PC-9 (cell line): ENCODE measurements at regions not wholly inside any gene's neighbourhood (a gene's known extent, or its start where the extent isn't known, plus 50 kb on each side); places are given as distances from the start of the nearest gene placed in this dataset.
"Not testable (repeated sequence)": the region's sequence is repeated elsewhere in the genome, so short reads cannot be mapped to it uniquely, and the experiment has no call there.

ENCODE experiments used
- BruUV-seq: library from RNA; stranded (reverse); fragments of 400-500 nt; replicated peaks from 2 replicates; lab custom pipeline; 2021; lab: Mats Ljungman, UMichigan
- CTCF ChIA-PET: fragments of 300-600 bp; sonication (Branson Sonifier 250); formaldehyde crosslinking; loops from one replicate; lab custom pipeline; 2022; ENCODE audit warnings: antibody characterized with exemption; lab: Charles Lee
- POLR2A ChIA-PET: fragments of 300-600 bp; sonication (Branson Sonifier 250); formaldehyde crosslinking; loops from one replicate; lab custom pipeline; 2022; ENCODE audit warnings: antibody characterized with exemption; ENCODE audit not compliant: unreplicated experiment; lab: Charles Lee
- DNase-seq, 2 experiments: peaks; one replicate each; pipeline versions ENCODE4 v3.0.0 to v3.0.0-alpha.2; 2015 to 2022; ENCODE audit warnings: mixed read lengths in 1 of 2
- H2AFZ ChIP-seq: fragments of 200-600 bp; sonication (generic); 2 replicates; pipeline ENCODE4 v1.8.1; 2017; ENCODE audit warnings: antibody characterized with exemption
- H3F3A ChIP-seq: fragments of 200-600 bp; sonication (generic); 2 replicates; pipeline ENCODE4 v1.8.1; 2017; ENCODE audit warnings: antibody characterized with exemption, mild to moderate bottlenecking, low read depth; ENCODE audit not compliant: insufficient read depth
- H3K27ac ChIP-seq: fragments of 200-600 bp; sonication (generic); 2 replicates; pipeline ENCODE4 v1.6.1; 2016; ENCODE audit warnings: mixed run types
- H3K27me3 ChIP-seq: fragments of 200-600 bp; sonication (generic); 2 replicates; pipeline ENCODE4 v1.6.1; 2016; ENCODE audit warnings: low read depth, mixed run types; ENCODE audit not compliant: insufficient read depth
- H3K36me3 ChIP-seq: fragments of 200-600 bp; sonication (generic); 2 replicates; pipeline ENCODE4 v1.6.1; 2016; ENCODE audit warnings: low read depth, mixed run types
- H3K4me1 ChIP-seq: fragments of 200-600 bp; sonication (generic); replicated peaks from 2 replicates; pipeline ENCODE4 v1.6.1; 2016; ENCODE audit warnings: mixed run types; ENCODE audit not compliant: insufficient read depth
- H3K4me2 ChIP-seq: fragments of 200-600 bp; sonication (generic); 2 replicates; pipeline ENCODE4 v1.6.1; 2017; ENCODE audit warnings: mixed run types
- H3K4me3 ChIP-seq: fragments of 200-600 bp; sonication (generic); 2 replicates; pipeline ENCODE4 v1.6.1; 2016; ENCODE audit warnings: mixed run types
- H3K79me2 ChIP-seq: fragments of 200-600 bp; sonication (generic); 2 replicates; pipeline ENCODE4 v1.6.1; 2017; ENCODE audit warnings: low read depth, mixed run types
- H3K9me2 ChIP-seq: fragments of 200-600 bp; sonication (generic); 2 replicates; pipeline ENCODE4 v1.8.1; 2017; ENCODE audit warnings: mild to moderate bottlenecking; ENCODE audit not compliant: insufficient read depth
- H3K9me3 ChIP-seq: fragments of 200-600 bp; sonication (generic); 2 replicates; pipeline ENCODE4 v1.8.1; 2016; ENCODE audit warnings: low read depth; ENCODE audit not compliant: insufficient read depth
- H4K20me1 ChIP-seq: fragments of 200-600 bp; sonication (generic); 2 replicates; pipeline ENCODE4 v1.8.1; 2017; ENCODE audit not compliant: insufficient read depth
- EZH2 ChIP-seq: fragments of 200-600 bp; sonication (generic); IDR thresholded peaks from 2 replicates; pipeline ENCODE4 v1.8.0; 2017; ENCODE audit warnings: antibody characterized with exemption, low read depth
- intact Hi-C: fragments of 100-400 bp; cut with micrococcal nuclease; formaldehyde crosslinking; loops from one replicate; pipeline ENCODE4 v1.10.0; 2022; ENCODE audit not compliant: unreplicated experiment
- TF ChIP-seq, protein P1 (sequence below): fragments of 200-600 bp; sonication (generic); conservative IDR thresholded peaks from 2 replicates; pipeline ENCODE4 v1.6.1; 2017; ENCODE audit warnings: mixed run types, antibody characterized with exemption, mild to moderate bottlenecking, moderate library complexity

DNA sequence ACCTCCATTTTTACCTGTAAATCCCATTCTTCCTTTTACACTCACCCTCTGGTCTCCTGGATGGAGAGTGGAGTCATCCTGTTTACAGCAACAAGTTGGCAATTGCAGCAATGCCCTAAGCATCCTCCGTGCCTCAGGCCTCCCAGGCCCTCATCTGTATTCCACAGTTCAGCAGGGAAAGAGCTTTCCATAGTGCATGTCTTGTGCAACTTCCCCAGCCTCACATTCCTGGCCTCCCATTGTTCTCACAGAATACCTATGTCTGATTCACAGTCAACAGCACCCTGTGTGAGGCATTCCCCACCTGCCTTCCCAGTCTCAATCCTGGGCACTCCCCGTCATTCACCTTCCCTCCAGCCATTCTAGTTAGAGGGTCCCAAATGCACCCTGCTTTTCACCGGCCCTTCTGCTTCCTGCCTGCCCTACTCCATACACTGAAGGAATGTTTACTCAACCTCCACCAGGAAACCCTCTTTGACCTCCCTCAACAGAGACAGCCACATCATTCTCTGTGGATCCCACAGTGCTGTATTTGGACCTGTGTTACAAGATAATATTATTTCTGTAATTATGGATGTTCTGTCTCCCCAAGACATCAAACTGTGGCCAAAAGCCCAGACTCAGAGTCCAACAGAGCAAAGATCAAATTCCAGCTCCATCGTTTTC, 405.7 kb downstream of the BUD13 start:
- CTCF ChIA-PET, result no interaction called here
- no TSS peak for BruUV-seq
- peaks cover 32% of the 10 kb centered on the region for H3K27me3 ChIP-seq
- no peak overlapping the region for H2AFZ ChIP-seq
- H4K20me1 ChIP-seq, result no peaks in the 10 kb centered on the region
- H3K36me3 ChIP-seq, result no peaks in the 10 kb centered on the region
- DNase-seq, result peak in 1 of 2 experiments; percentile 44
- H3K9me2 ChIP-seq, result no peaks in the 10 kb centered on the region
- TF ChIP-seq, protein P1, sequence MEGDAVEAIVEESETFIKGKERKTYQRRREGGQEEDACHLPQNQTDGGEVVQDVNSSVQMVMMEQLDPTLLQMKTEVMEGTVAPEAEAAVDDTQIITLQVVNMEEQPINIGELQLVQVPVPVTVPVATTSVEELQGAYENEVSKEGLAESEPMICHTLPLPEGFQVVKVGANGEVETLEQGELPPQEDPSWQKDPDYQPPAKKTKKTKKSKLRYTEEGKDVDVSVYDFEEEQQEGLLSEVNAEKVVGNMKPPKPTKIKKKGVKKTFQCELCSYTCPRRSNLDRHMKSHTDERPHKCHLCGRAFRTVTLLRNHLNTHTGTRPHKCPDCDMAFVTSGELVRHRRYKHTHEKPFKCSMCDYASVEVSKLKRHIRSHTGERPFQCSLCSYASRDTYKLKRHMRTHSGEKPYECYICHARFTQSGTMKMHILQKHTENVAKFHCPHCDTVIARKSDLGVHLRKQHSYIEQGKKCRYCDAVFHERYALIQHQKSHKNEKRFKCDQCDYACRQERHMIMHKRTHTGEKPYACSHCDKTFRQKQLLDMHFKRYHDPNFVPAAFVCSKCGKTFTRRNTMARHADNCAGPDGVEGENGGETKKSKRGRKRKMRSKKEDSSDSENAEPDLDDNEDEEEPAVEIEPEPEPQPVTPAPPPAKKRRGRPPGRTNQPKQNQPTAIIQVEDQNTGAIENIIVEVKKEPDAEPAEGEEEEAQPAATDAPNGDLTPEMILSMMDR, result no peak
- TF ChIP-seq EZH2, result no peak
- no peaks in the 10 kb centered on the region for H3K4me1 ChIP-seq
- H3K9me3 ChIP-seq, result no peaks in the 10 kb centered on the region
- H3K4me2 ChIP-seq, result no peak overlapping the region
- no peaks in the 10 kb centered on the region for H3F3A ChIP-seq
- intact Hi-C loops, result no loop called here
- POLR2A ChIA-PET, result no interaction called here
- no peaks in the 10 kb centered on the region for H3K79me2 ChIP-seq
- H3K27ac ChIP-seq, result no peak overlapping the region
- H3K4me3 ChIP-seq, result no peak overlapping the region

DNA sequence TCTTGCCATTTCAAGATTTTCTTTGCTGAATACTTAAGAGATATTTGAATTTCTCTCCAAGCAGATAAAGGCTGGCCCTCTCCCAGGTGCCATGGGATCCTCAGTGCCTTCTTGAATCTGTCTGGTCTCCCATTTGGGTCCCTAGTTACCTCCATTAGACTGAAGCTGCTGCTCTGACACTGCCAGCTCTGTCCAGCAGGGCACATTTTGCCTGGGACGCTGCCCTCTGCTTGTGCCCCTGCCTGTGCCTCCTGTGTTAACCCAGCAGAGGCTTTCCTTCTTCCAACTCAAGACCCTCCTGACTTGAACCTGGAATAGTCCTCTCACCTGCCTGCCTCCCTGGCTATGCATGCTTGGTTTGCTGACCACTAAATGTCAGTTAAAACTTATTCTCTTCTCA, 406.3 kb downstream of the BUD13 start:
- ChIA-PET CTCF (no interaction called here), POLR2A (no interaction called here)
- no peaks in the 10 kb centered on the region for H3K79me2 ChIP-seq
- no peak overlapping the region for H3K4me3 ChIP-seq
- H3K4me2 ChIP-seq, result no peak overlapping the region
- H3K27me3 ChIP-seq, result peaks cover 38% of the 10 kb centered on the region
- no peak for DNase-seq
- H2AFZ ChIP-seq, result no peak overlapping the region
- H3K36me3 ChIP-seq, result no peaks in the 10 kb centered on the region
- no peaks in the 10 kb centered on the region for H3K9me2 ChIP-seq
- H3K4me1 ChIP-seq, result no peaks in the 10 kb centered on the region
- no peaks in the 10 kb centered on the region for H4K20me1 ChIP-seq
- H3F3A ChIP-seq, result no peaks in the 10 kb centered on the region
- no peak overlapping the region for H3K27ac ChIP-seq
- intact Hi-C loops, result no loop called here
- H3K9me3 ChIP-seq, result no peaks in the 10 kb centered on the region
- TF ChIP-seq EZH2, result no peak
- TF ChIP-seq, protein P1, result no peak
- no TSS peak for BruUV-seq

DNA sequence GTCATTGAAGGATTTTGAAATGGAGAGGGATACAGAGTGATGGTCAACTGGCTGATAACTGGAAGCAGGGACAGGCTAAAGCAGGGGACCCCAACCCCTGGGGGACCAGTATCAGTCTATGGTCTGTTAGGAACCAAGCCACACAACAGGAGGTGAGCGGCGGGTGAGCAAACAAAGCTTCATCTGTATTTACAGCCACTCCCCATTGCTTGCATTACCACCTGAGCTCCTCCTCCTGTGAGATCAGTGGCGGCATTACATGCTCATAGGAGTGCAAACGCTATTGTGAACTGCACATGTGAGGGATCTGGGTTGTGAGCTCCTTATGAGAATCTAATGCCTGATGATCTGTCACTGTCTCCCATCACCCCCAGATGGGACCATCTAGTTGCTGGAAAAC, 407.9 kb downstream of the BUD13 start:
- H3K4me1 ChIP-seq, H3K27ac ChIP-seq, H3K36me3 ChIP-seq, H4K20me1 ChIP-seq, H3K9me2 ChIP-seq, H3K4me2 ChIP-seq, H3F3A ChIP-seq, POLR2A ChIA-PET, CTCF ChIA-PET, DNase-seq, H3K9me3 ChIP-seq, H2AFZ ChIP-seq, H3K4me3 ChIP-seq, intact Hi-C loops, H3K79me2 ChIP-seq, BruUV-seq: not testable (repeated sequence)
- H3K27me3 ChIP-seq, result peaks cover 51% of the 10 kb centered on the region

DNA sequence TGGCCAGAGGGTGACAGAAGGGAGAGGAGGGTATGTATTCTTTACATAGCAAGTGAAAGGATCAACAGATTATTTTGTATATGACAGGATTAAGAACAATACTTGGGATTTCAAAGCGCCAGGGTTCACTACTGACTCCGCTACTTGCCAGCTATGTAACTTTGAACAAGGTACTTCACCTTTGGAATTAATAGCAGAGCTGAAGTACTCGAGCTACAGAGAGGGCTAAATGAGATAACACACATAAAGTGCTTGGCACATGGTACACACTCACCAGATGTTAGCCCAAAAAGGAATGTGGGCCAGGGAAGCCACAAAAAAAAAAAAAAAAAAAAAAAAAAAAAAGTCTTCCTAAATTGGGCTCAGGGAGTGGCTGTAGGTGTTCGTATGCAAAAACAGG, 408.4 kb downstream of the BUD13 start:
- Histone ChIP-seq H3K4me3 (no peak overlapping the region), H3K4me2 (no peak overlapping the region), H3K79me2 (no peaks in the 10 kb centered on the region), H2AFZ (no peak overlapping the region), H3K4me1 (no peaks in the 10 kb centered on the region), H3K36me3 (no peaks in the 10 kb centered on the region), H3K9me3 (no peaks in the 10 kb centered on the region), H4K20me1 (no peaks in the 10 kb centered on the region), H3K9me2 (no peaks in the 10 kb centered on the region), H3F3A (no peaks in the 10 kb centered on the region), H3K27me3 (peaks cover 54% of the 10 kb centered on the region), H3K27ac (no peak overlapping the region)
- DNase-seq, result no peak
- TF ChIP-seq EZH2, result no peak
- TF ChIP-seq, protein P1, result no peak
- intact Hi-C loops, result no loop called here
- ChIA-PET POLR2A (no interaction called here), CTCF (no interaction called here)
- no TSS peak for BruUV-seq
